AG04449 (cell line): ENCODE measurements at regions not wholly inside any gene's neighbourhood (a gene's known extent, or its start where the extent isn't known, plus 50 kb on each side); places are given as distances from the start of the nearest gene placed in this dataset.

Experiments used
- CTCF ChIA-PET: fragments of 350-600 bp; formaldehyde crosslinking; extraction: SDS; loops from one replicate; lab custom pipeline; 2021; ENCODE audit warnings: antibody characterized with exemption; lab: Yijun Ruan, JAX
- POLR2A ChIA-PET: fragments of 400-600, 350-600 bp; formaldehyde crosslinking; extraction: SDS; loops from one replicate; lab custom pipeline; 2020; ENCODE audit warnings: antibody characterized with exemption, inconsistent platforms; lab: Yijun Ruan, JAX
- DNase-seq: peaks from one replicate; pipeline ENCODE4 v3.0.0-alpha.2; 2010; ENCODE audit warnings: low read depth, low spot score
- H3K4me3 ChIP-seq: 2 replicates; pipeline ENCODE4 v1.5.1; 2011; ENCODE audit warnings: low read depth, mild to moderate bottlenecking, control low read depth, low read length
- CTCF ChIP-seq: IDR thresholded peaks from one replicate; pipeline ENCODE4 v1.5.1; 2011; ENCODE audit warnings: mild to moderate bottlenecking, moderate library complexity, low read length, control low read depth, inconsistent platforms; ENCODE audit not compliant: insufficient read depth; ENCODE audit errors: missing control alignments

GRCh38 chr4:108361446-108361820 lies 192.7 kb upstream of the LEF1 start:
- H3K4me3 ChIP-seq, result no peak overlapping the region
- DNase-seq, result no peak
- POLR2A ChIA-PET, result interaction anchor here (0.9 to 1.3 kb wide), 2 partner anchors 10 to 289 kb away, joined by 3 read pairs; partner anchors contain the start of gene OSTC
- TF ChIP-seq CTCF, result no peak
- CTCF ChIA-PET, result interaction anchor here (0.8 to 0.9 kb wide), 2 partner anchors 14 to 21 kb away, joined by 3 read pairs; no protein-coding TSS in a partner anchor

- CTCF ChIA-PET, result interaction anchor here (0.9 kb wide), 1 partner anchor 21 kb away, joined by 3 read pairs; no protein-coding TSS in a partner anchor
Observed at GRCh38 chr4:108360754-108361445, 192.2 kb upstream of the LEF1 start.

DNA sequence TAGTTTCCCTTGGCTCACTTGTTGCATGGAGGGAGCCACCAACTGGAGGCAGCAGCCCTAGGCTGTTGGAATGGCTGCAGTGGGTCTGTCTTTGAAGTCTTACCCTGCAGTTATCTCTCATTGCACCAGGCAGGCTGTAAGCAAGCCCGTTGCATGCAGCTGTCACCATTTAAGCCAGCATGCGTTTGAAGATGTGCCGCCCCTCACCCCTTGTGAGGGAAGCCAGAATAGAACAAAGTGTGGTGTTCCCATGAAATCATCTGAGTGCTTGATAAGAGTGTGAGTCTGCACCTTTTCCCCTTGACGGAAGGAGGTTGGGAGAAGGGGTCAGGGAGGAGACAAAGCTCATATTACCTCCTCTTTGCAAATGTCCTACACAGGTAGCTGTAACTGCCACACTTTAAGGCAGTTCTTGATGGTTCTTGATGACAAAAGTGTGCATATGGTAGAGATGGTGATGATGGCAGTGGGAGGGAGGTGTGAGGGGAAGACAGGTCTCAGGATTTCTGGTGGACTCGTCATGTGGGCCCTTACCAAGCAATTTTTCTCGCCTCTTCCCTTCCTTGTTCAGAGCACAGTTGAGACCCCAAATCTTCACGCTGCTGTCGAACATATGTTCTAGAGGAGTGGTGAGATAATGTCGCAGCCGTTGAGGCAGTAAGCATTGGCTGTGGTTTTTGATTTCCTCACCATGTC lies 191.4 kb upstream of the LEF1 start:
- POLR2A ChIA-PET, result interaction anchor here (0.9 to 1.3 kb wide), 3 partner anchors 9 to 290 kb away, joined by 3 to 5 read pairs (median 3); partner anchors contain the start of gene OSTC
- CTCF ChIA-PET, result no interaction called here

More at GRCh38 chr4:108360754-108361445, 192.2 kb upstream of the LEF1 start:
- peak; percentile 61 for DNase-seq
- POLR2A ChIA-PET, result interaction anchor here (0.9 to 1.3 kb wide), 3 partner anchors 10 to 289 kb away, joined by 3 to 5 read pairs (median 3); partner anchors contain the start of gene OSTC
- no peak for TF ChIP-seq CTCF
- no peak overlapping the region for H3K4me3 ChIP-seq

GRCh38 chr4:108359130-108359985 lies 190.6 kb upstream of the LEF1 start:
- CTCF ChIA-PET, result no interaction called here
- POLR2A ChIA-PET, result no interaction called here

More for the DNA sequence above, 191.4 kb upstream of the LEF1 start:
- no peak for DNase-seq
- H3K4me3 ChIP-seq, result no peak overlapping the region
- TF ChIP-seq CTCF, result no peak

DNA sequence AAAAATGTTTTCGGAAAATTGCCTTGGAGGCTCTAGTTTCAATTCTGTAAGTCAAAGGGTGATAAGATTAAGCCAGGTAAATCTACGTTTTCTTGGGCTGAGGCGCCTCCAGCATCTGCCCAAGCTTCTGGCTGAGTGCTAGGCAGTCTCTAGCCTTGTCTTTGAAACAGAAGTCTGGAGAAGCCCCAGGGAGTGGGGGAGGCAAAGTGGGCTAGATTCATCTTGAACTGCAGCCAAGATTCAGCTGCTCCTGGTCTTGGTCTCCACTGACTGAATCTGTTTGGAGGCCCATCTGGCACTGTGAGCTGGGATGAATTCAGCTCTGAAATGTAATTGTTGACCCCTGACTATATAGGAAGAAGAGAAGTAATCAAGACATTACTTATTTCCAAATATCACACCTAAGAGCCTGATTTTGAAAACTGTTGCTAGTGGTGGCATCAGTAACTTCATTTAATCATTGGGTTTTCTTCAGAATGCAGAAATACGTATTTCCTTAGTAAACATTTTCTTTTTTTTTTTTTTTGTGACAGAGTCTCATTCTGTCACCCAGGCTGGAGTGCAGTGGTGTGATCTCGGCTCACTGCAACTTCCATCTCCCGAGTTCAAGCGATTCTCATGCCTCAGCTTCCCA lies 187.3 kb upstream of the LEF1 start:
- DNase-seq, result no peak
- TF ChIP-seq CTCF, result no peak
- no peak overlapping the region for H3K4me3 ChIP-seq
- POLR2A ChIA-PET, result no interaction called here
- CTCF ChIA-PET, result no interaction called here

More at GRCh38 chr4:108359130-108359985, 190.6 kb upstream of the LEF1 start:
- H3K4me3 ChIP-seq, result no peak overlapping the region
- no peak for TF ChIP-seq CTCF
- no peak for DNase-seq
